Neural progenitor cell (in vitro differentiated cells): ENCODE measurements at regions not wholly inside any gene's neighbourhood (a gene's known extent, or its start where the extent isn't known, plus 50 kb on each side); places are given as distances from the start of the nearest gene placed in this dataset.

Experiments used
- CTCF ChIP-seq: fragments of 200-600 bp; sonication (generic); IDR thresholded peaks from 2 replicates; pipeline ENCODE4 v1.5.1; 2017; ENCODE audit warnings: antibody characterized with exemption, mild to moderate bottlenecking
- EZH2 ChIP-seq: fragments of 200-600 bp; sonication (generic); IDR thresholded peaks from 2 replicates; pipeline ENCODE4 v1.6.1; 2017; ENCODE audit warnings: antibody characterized with exemption, mild to moderate bottlenecking, moderate library complexity

GRCh38 chr7:63927261-63927660, 71.4 kb upstream of the ZNF722 start:
- TF ChIP-seq CTCF (no peak), EZH2 (no peak)
